ENCODE measurements at regions not wholly inside any gene's neighbourhood (a gene's known extent, or its start where the extent isn't known, plus 50 kb on each side); places are given as distances from the start of the nearest gene placed in this dataset.
"Not testable (repeated sequence)": the region's sequence is repeated elsewhere in the genome, so short reads cannot be mapped to it uniquely, and the experiment has no call there.

- not testable (repeated sequence) for H3K79me1 ChIP-seq (ENCODE audit: low read depth, low read length); DNase-seq (ENCODE audit: low read depth in 1 of 2, low spot score in 2 of 2)
- 50% methylated on average over 1 of the region's 1 CpG; no CpG with 5 or more reads in 1 of the 2 experiments for WGBS, 2 experiments (ENCODE audit: extremely low coverage in 1 of 2, insufficient coverage in 1 of 2, insufficient read length in 1 of 2, insufficient replicate concordance in 2 of 2, low coverage in 1 of 2, low lambda C conversion rate in 2 of 2, missing lambda C conversion rate in 1 of 2)
Observed at GRCh38 chr21:10428981-10429534, 92.3 kb upstream of the TPTE start.

More at GRCh38 chr21:10428981-10429534, 92.3 kb upstream of the TPTE start:
- TF ChIP-seq CBX5 (IDR thresholded peaks at IDR 0.05; ENCODE audit: low read depth, low read length), result peak; percentile 80; the same call in 1 of the 2 replicates
- H3K4ac ChIP-seq (replicated peaks; ENCODE audit: insufficient read length, low read depth, low read length); H2BK20ac ChIP-seq (ENCODE audit: low read length); H3K4me1 ChIP-seq (replicated peaks in 1 of 4; ENCODE audit: control insufficient read depth in 3 of 4, insufficient read depth in 4 of 4, low read length in 3 of 4); H2BK5ac ChIP-seq (ENCODE audit: low read depth, low read length); H4K5ac ChIP-seq (ENCODE audit: insufficient read length, low read depth, low read length); H2AK5ac ChIP-seq (ENCODE audit: low read depth, low read length); H2BK15ac ChIP-seq (ENCODE audit: low read length); H3K4me3 ChIP-seq (ENCODE audit: extremely low read depth in 1 of 4, insufficient read depth in 2 of 4, low read depth in 3 of 4, low read length in 4 of 4); H3K4me2 ChIP-seq (ENCODE audit: insufficient read depth in 1 of 2, low read depth in 2 of 2, low read length in 2 of 2); H3K79me2 ChIP-seq (ENCODE audit: control insufficient read depth in 1 of 2, insufficient read depth in 2 of 2, low read length in 2 of 2); POLR2A ChIA-PET (ENCODE audit: partially characterized antibody); H3K56ac ChIP-seq (replicated peaks; ENCODE audit: insufficient read length, low read depth, low read length); H3K23me2 ChIP-seq (ENCODE audit: low read depth, low read length); H2AFZ ChIP-seq (ENCODE audit: low read length); H4K8ac ChIP-seq (ENCODE audit: extremely low read depth, insufficient read depth, low read length); H2BK120ac ChIP-seq (replicated peaks; ENCODE audit: low read depth, low read length); H3K18ac ChIP-seq (ENCODE audit: extremely low read depth, low read length); H2BK12ac ChIP-seq (ENCODE audit: low read depth, low read length); H3K14ac ChIP-seq (ENCODE audit: insufficient read length); H3K27me3 ChIP-seq (replicated peaks in 1 of 4; ENCODE audit: control insufficient read depth in 3 of 4, extremely low read depth in 1 of 4, insufficient read depth in 3 of 4, low read length in 3 of 4); H4K20me1 ChIP-seq (replicated peaks in 1 of 2; ENCODE audit: control insufficient read depth in 1 of 2, insufficient read depth in 2 of 2, low read length in 2 of 2); H4K91ac ChIP-seq (replicated peaks; ENCODE audit: insufficient read length, low read length); H3K9ac ChIP-seq (replicated peaks in 1 of 4; ENCODE audit: extremely low read depth in 1 of 4, low read depth in 3 of 4, low read length in 3 of 4); FAIRE-seq; H3K27ac ChIP-seq (ENCODE audit: low read depth, low read length); H3K36me3 ChIP-seq (ENCODE audit: control insufficient read depth in 2 of 4, insufficient read depth in 4 of 4, low read length in 3 of 4); H3K23ac ChIP-seq (ENCODE audit: insufficient read length): not testable (repeated sequence)
- peaks cover 78 to 79% of the 10 kb centered on the region in 2 experiments for H3K9me3 ChIP-seq (ENCODE audit: insufficient read depth in 2 of 2, low read depth in 1 of 2, low read length in 1 of 2)
- CTCF ChIA-PET (ENCODE audit: partially characterized antibody), result interaction anchor here (0.6 kb wide), 1 partner anchor 17 kb away, joined by 3 read pairs; no protein-coding TSS in a partner anchor

Data from H1 (cell line).